ENCODE measurements at regions not wholly inside any gene's neighbourhood (a gene's known extent, or its start where the extent isn't known, plus 50 kb on each side); places are given as distances from the start of the nearest gene placed in this dataset.

GRCh38 chr9:596703-597102 lies 244.8 kb upstream of the DMRT1 start:
- TF ChIP-seq CTCF (conservative IDR thresholded peaks at IDR 0.05) (no peak), ZFX (IDR thresholded peaks at IDR 0.05) (no peak)

Data from C4-2B (cell line).